ENCODE measurements at regions not wholly inside any gene's neighbourhood (a gene's known extent, or its start where the extent isn't known, plus 50 kb on each side); places are given as distances from the start of the nearest gene placed in this dataset.

GRCh38 chr11:91694331-91694730 is 530.3 kb upstream of the FAT3 start:
- Histone ChIP-seq H3K36me3 (ENCODE audit: control insufficient read depth, insufficient read depth, low read length) (no peaks in the 10 kb centered on the region), H3K9ac (ENCODE audit: low read length) (no peak overlapping the region), H3K27me3 (ENCODE audit: control insufficient read depth, insufficient read depth, low read length) (no peaks in the 10 kb centered on the region), H3K4me3 (ENCODE audit: low read length) (no peak overlapping the region), H3K27ac (ENCODE audit: low read depth, low read length) (no peak overlapping the region), H3K4me1 (ENCODE audit: control insufficient read depth, insufficient read depth, low read length) (no peaks in the 10 kb centered on the region)

GRCh38 chr11:91691872-91692271 is 532.7 kb upstream of the FAT3 start:
- Histone ChIP-seq H3K4me1 (ENCODE audit: control insufficient read depth, insufficient read depth, low read length) (no peaks in the 10 kb centered on the region), H3K36me3 (ENCODE audit: control insufficient read depth, insufficient read depth, low read length) (no peaks in the 10 kb centered on the region), H3K4me3 (ENCODE audit: low read length) (no peak overlapping the region), H3K27me3 (ENCODE audit: control insufficient read depth, insufficient read depth, low read length) (no peaks in the 10 kb centered on the region), H3K9ac (ENCODE audit: low read length) (no peak overlapping the region), H3K27ac (ENCODE audit: low read depth, low read length) (no peak overlapping the region)

GRCh38 chr11:91688672-91689071 is 535.9 kb upstream of the FAT3 start:
- H3K9ac ChIP-seq (ENCODE audit: low read length), result no peak overlapping the region
- no peak overlapping the region for H3K27ac ChIP-seq (ENCODE audit: low read depth, low read length)
- no peaks in the 10 kb centered on the region for H3K4me1 ChIP-seq (ENCODE audit: control insufficient read depth, insufficient read depth, low read length)
- no peaks in the 10 kb centered on the region for H3K27me3 ChIP-seq (ENCODE audit: control insufficient read depth, insufficient read depth, low read length)
- no peaks in the 10 kb centered on the region for H3K36me3 ChIP-seq (ENCODE audit: control insufficient read depth, insufficient read depth, low read length)
- H3K4me3 ChIP-seq (ENCODE audit: low read length), result no peak overlapping the region

- Histone ChIP-seq H3K4me3 (ENCODE audit: low read length) (no peak overlapping the region), H3K27me3 (ENCODE audit: control insufficient read depth, insufficient read depth, low read length) (no peaks in the 10 kb centered on the region), H3K9ac (ENCODE audit: low read length) (no peak overlapping the region), H3K27ac (ENCODE audit: low read depth, low read length) (no peak overlapping the region), H3K4me1 (ENCODE audit: control insufficient read depth, insufficient read depth, low read length) (no peaks in the 10 kb centered on the region), H3K36me3 (ENCODE audit: control insufficient read depth, insufficient read depth, low read length) (no peaks in the 10 kb centered on the region)
These were observed 537.9 kb upstream of the FAT3 start for GRCh38 chr11:91686700-91687099.

- no peak overlapping the region for H3K27ac ChIP-seq (ENCODE audit: low read depth, low read length)
- no peak overlapping the region for H3K9ac ChIP-seq (ENCODE audit: low read length)
- H3K4me1 ChIP-seq (ENCODE audit: control insufficient read depth, insufficient read depth, low read length), result no peaks in the 10 kb centered on the region
- H3K27me3 ChIP-seq (ENCODE audit: control insufficient read depth, insufficient read depth, low read length), result no peaks in the 10 kb centered on the region
- H3K36me3 ChIP-seq (ENCODE audit: control insufficient read depth, insufficient read depth, low read length), result no peaks in the 10 kb centered on the region
- H3K4me3 ChIP-seq (ENCODE audit: low read length), result no peak overlapping the region
These were observed 538.3 kb upstream of the FAT3 start for GRCh38 chr11:91686281-91686680.

GRCh38 chr11:91673705-91674104 is 550.9 kb upstream of the FAT3 start:
- Histone ChIP-seq H3K4me3 (ENCODE audit: low read length) (no peak overlapping the region), H3K4me1 (ENCODE audit: control insufficient read depth, insufficient read depth, low read length) (no peaks in the 10 kb centered on the region), H3K9ac (ENCODE audit: low read length) (no peak overlapping the region), H3K27ac (ENCODE audit: low read depth, low read length) (no peak overlapping the region), H3K27me3 (ENCODE audit: control insufficient read depth, insufficient read depth, low read length) (no peaks in the 10 kb centered on the region), H3K36me3 (ENCODE audit: control insufficient read depth, insufficient read depth, low read length) (no peaks in the 10 kb centered on the region)

- H3K9ac ChIP-seq (ENCODE audit: low read length), result no peak overlapping the region
- no peak overlapping the region for H3K27ac ChIP-seq (ENCODE audit: low read depth, low read length)
- H3K4me3 ChIP-seq (ENCODE audit: low read length), result no peak overlapping the region
- no peaks in the 10 kb centered on the region for H3K4me1 ChIP-seq (ENCODE audit: control insufficient read depth, insufficient read depth, low read length)
- H3K27me3 ChIP-seq (ENCODE audit: control insufficient read depth, insufficient read depth, low read length), result no peaks in the 10 kb centered on the region
- no peaks in the 10 kb centered on the region for H3K36me3 ChIP-seq (ENCODE audit: control insufficient read depth, insufficient read depth, low read length)
These were observed 560.1 kb upstream of the FAT3 start for GRCh38 chr11:91664521-91664920.

GRCh38 chr11:91660036-91660435 is 564.6 kb upstream of the FAT3 start:
- no peak overlapping the region for H3K9ac ChIP-seq (ENCODE audit: low read length)
- no peak overlapping the region for H3K4me3 ChIP-seq (ENCODE audit: low read length)
- H3K4me1 ChIP-seq (ENCODE audit: control insufficient read depth, insufficient read depth, low read length), result no peaks in the 10 kb centered on the region
- H3K27ac ChIP-seq (ENCODE audit: low read depth, low read length), result no peak overlapping the region
- H3K27me3 ChIP-seq (ENCODE audit: control insufficient read depth, insufficient read depth, low read length), result no peaks in the 10 kb centered on the region
- no peaks in the 10 kb centered on the region for H3K36me3 ChIP-seq (ENCODE audit: control insufficient read depth, insufficient read depth, low read length)

- H3K4me3 ChIP-seq (ENCODE audit: low read length), result no peak overlapping the region
- H3K27ac ChIP-seq (ENCODE audit: low read depth, low read length), result no peak overlapping the region
- no peaks in the 10 kb centered on the region for H3K27me3 ChIP-seq (ENCODE audit: control insufficient read depth, insufficient read depth, low read length)
- no peaks in the 10 kb centered on the region for H3K4me1 ChIP-seq (ENCODE audit: control insufficient read depth, insufficient read depth, low read length)
- H3K36me3 ChIP-seq (ENCODE audit: control insufficient read depth, insufficient read depth, low read length), result no peaks in the 10 kb centered on the region
- no peak overlapping the region for H3K9ac ChIP-seq (ENCODE audit: low read length)
These were observed 569.9 kb upstream of the FAT3 start for GRCh38 chr11:91654686-91655085.

GRCh38 chr11:91653079-91653754 is 571.4 kb upstream of the FAT3 start:
- Histone ChIP-seq H3K27me3 (ENCODE audit: control insufficient read depth, insufficient read depth, low read length) (no peaks in the 10 kb centered on the region), H3K27ac (ENCODE audit: low read depth, low read length) (no peak overlapping the region), H3K36me3 (ENCODE audit: control insufficient read depth, insufficient read depth, low read length) (no peaks in the 10 kb centered on the region), H3K4me1 (ENCODE audit: control insufficient read depth, insufficient read depth, low read length) (no peaks in the 10 kb centered on the region), H3K9ac (ENCODE audit: low read length) (no peak overlapping the region), H3K4me3 (ENCODE audit: low read length) (no peak overlapping the region)

GRCh38 chr11:91650802-91651201 is 573.8 kb upstream of the FAT3 start:
- no peak overlapping the region for H3K9ac ChIP-seq (ENCODE audit: low read length)
- no peak overlapping the region for H3K4me3 ChIP-seq (ENCODE audit: low read length)
- H3K27ac ChIP-seq (ENCODE audit: low read depth, low read length), result no peak overlapping the region
- no peaks in the 10 kb centered on the region for H3K4me1 ChIP-seq (ENCODE audit: control insufficient read depth, insufficient read depth, low read length)
- H3K36me3 ChIP-seq (ENCODE audit: control insufficient read depth, insufficient read depth, low read length), result no peaks in the 10 kb centered on the region
- no peaks in the 10 kb centered on the region for H3K27me3 ChIP-seq (ENCODE audit: control insufficient read depth, insufficient read depth, low read length)

GRCh38 chr11:91641153-91641552 is 583.5 kb upstream of the FAT3 start:
- Histone ChIP-seq H3K4me1 (ENCODE audit: control insufficient read depth, insufficient read depth, low read length) (no peaks in the 10 kb centered on the region), H3K36me3 (ENCODE audit: control insufficient read depth, insufficient read depth, low read length) (no peaks in the 10 kb centered on the region), H3K9ac (ENCODE audit: low read length) (no peak overlapping the region), H3K4me3 (ENCODE audit: low read length) (no peak overlapping the region), H3K27me3 (ENCODE audit: control insufficient read depth, insufficient read depth, low read length) (no peaks in the 10 kb centered on the region), H3K27ac (ENCODE audit: low read depth, low read length) (no peak overlapping the region)

- Histone ChIP-seq H3K4me1 (ENCODE audit: control insufficient read depth, insufficient read depth, low read length) (no peaks in the 10 kb centered on the region), H3K4me3 (ENCODE audit: low read length) (no peak overlapping the region), H3K27ac (ENCODE audit: low read depth, low read length) (no peak overlapping the region), H3K36me3 (ENCODE audit: control insufficient read depth, insufficient read depth, low read length) (no peaks in the 10 kb centered on the region), H3K9ac (ENCODE audit: low read length) (no peak overlapping the region), H3K27me3 (ENCODE audit: control insufficient read depth, insufficient read depth, low read length) (no peaks in the 10 kb centered on the region)
These were observed 585.3 kb upstream of the FAT3 start for GRCh38 chr11:91639359-91639758.

All from rectal smooth muscle tissue (tissue), 1 donor.